ENCODE measurements at regions not wholly inside any gene's neighbourhood (a gene's known extent, or its start where the extent isn't known, plus 50 kb on each side); places are given as distances from the start of the nearest gene placed in this dataset.

DNA sequence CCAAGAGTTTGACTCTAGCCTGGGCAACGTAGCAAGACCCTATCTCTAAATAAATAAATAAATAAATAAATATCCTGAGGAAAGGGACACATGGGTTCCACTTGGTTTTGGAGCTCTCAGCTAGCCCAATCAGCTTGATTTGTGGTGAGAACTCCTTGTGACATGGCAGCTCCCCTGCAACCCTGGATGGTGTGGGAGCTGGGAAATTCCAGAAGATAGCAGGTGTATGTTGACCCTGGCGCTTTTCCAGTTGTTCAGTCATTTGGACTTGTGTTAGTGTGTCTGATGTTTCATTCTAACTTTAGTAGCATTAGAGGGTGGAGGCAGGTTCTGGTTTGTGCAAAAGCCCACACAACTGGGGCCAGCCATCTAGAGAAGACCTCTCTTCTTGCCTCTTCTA lies 148.5 kb upstream of the NCAM1 start:
- Histone ChIP-seq H3K79me2 (ENCODE audit: insufficient read depth, low read length) (no peaks in the 10 kb centered on the region), H2AFZ (ENCODE audit: low read depth, low read length, poor library complexity, severe bottlenecking) (no peak overlapping the region), H4K20me1 (ENCODE audit: insufficient read depth) (no peaks in the 10 kb centered on the region), H3K4me3 (replicated peaks in 1 of 2; ENCODE audit: low read depth in 1 of 2, low read length in 2 of 2) (no peak overlapping the region), H3K9me3 (ENCODE audit: control insufficient read depth in 1 of 2, insufficient read depth in 1 of 2, low read depth in 1 of 2, low read length in 2 of 2) (no peaks in the 10 kb centered on the region), H3K4me1 (ENCODE audit: control insufficient read depth in 1 of 2, insufficient read depth in 2 of 2, low read length in 2 of 2) (no peaks in the 10 kb centered on the region), H3K27me3 (ENCODE audit: insufficient read depth, low read length) (no peaks in the 10 kb centered on the region), H3K27ac (ENCODE audit: low read depth, low read length) (no peak overlapping the region), H3K9ac (ENCODE audit: low read length) (no peak overlapping the region), H3K36me3 (ENCODE audit: control insufficient read depth in 1 of 2, insufficient read depth in 2 of 2, low read length in 2 of 2) (no peaks in the 10 kb centered on the region), H3K4me2 (ENCODE audit: low read length) (no peak overlapping the region), H3K9me2 (ENCODE audit: insufficient read depth) (no peaks in the 10 kb centered on the region)
- no TSS peak for BruUV-seq (replicated peaks)
- TF ChIP-seq JUND (IDR thresholded peaks at IDR 0.05): no peak
- TF ChIP-seq EZH2phosphoT487 (IDR thresholded peaks at IDR 0.05; ENCODE audit: borderline replicate concordance): no peak
- TF ChIP-seq, protein P1, sequence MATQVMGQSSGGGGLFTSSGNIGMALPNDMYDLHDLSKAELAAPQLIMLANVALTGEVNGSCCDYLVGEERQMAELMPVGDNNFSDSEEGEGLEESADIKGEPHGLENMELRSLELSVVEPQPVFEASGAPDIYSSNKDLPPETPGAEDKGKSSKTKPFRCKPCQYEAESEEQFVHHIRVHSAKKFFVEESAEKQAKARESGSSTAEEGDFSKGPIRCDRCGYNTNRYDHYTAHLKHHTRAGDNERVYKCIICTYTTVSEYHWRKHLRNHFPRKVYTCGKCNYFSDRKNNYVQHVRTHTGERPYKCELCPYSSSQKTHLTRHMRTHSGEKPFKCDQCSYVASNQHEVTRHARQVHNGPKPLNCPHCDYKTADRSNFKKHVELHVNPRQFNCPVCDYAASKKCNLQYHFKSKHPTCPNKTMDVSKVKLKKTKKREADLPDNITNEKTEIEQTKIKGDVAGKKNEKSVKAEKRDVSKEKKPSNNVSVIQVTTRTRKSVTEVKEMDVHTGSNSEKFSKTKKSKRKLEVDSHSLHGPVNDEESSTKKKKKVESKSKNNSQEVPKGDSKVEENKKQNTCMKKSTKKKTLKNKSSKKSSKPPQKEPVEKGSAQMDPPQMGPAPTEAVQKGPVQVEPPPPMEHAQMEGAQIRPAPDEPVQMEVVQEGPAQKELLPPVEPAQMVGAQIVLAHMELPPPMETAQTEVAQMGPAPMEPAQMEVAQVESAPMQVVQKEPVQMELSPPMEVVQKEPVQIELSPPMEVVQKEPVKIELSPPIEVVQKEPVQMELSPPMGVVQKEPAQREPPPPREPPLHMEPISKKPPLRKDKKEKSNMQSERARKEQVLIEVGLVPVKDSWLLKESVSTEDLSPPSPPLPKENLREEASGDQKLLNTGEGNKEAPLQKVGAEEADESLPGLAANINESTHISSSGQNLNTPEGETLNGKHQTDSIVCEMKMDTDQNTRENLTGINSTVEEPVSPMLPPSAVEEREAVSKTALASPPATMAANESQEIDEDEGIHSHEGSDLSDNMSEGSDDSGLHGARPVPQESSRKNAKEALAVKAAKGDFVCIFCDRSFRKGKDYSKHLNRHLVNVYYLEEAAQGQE (IDR thresholded peaks at IDR 0.05; ENCODE audit: low read depth): no peak
- POLR2A ChIA-PET: no interaction called here
- ATAC-seq (no peak), DNase-seq (ENCODE audit: low read depth, low spot score) (no peak)
- intact Hi-C loops (cut with micrococcal nuclease): no loop called here
- CTCF ChIA-PET: no interaction called here
- RAD21 ChIA-PET (ENCODE audit: low non-redundant PET in 1 of 2, low total read pairs in 2 of 2, uncharacterized antibody in 2 of 2, unreplicated experiment in 2 of 2): no interaction called here

DNA sequence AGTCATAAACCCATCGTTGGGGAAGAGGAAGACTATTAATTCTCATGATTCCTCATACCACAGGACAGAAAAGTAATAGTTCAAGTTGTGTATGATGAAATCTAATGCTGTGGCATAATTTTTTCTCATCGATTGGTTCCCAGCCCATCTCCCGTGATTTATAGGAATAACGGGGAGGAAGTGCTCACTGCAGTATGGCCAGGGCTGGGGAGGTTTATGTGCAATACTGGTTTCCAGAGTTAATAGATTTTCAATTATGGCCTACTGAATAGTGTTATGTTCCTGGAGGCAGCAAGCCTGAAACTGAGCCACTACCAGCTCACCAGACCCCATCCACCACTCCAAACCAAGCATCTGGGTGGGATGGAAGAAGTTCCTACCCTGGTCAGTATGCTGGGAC lies 147.1 kb upstream of the NCAM1 start:
- Histone ChIP-seq H3K9me2 (ENCODE audit: insufficient read depth) (no peaks in the 10 kb centered on the region), H3K27me3 (ENCODE audit: insufficient read depth, low read length) (no peaks in the 10 kb centered on the region), H3K9me3 (ENCODE audit: control insufficient read depth in 1 of 2, insufficient read depth in 1 of 2, low read depth in 1 of 2, low read length in 2 of 2) (no peaks in the 10 kb centered on the region), H4K20me1 (ENCODE audit: insufficient read depth) (no peaks in the 10 kb centered on the region), H3K9ac (ENCODE audit: low read length) (no peak overlapping the region), H3K36me3 (ENCODE audit: control insufficient read depth in 1 of 2, insufficient read depth in 2 of 2, low read length in 2 of 2) (no peaks in the 10 kb centered on the region), H3K27ac (ENCODE audit: low read depth, low read length) (no peak overlapping the region), H3K4me3 (replicated peaks in 1 of 2; ENCODE audit: low read depth in 1 of 2, low read length in 2 of 2) (no peak overlapping the region), H2AFZ (ENCODE audit: low read depth, low read length, poor library complexity, severe bottlenecking) (no peak overlapping the region), H3K79me2 (ENCODE audit: insufficient read depth, low read length) (no peaks in the 10 kb centered on the region), H3K4me2 (ENCODE audit: low read length) (no peak overlapping the region), H3K4me1 (ENCODE audit: control insufficient read depth in 1 of 2, insufficient read depth in 2 of 2, low read length in 2 of 2) (no peaks in the 10 kb centered on the region)
- POLR2A ChIA-PET: no interaction called here
- DNase-seq (ENCODE audit: low read depth, low spot score) (no peak), ATAC-seq (no peak)
- intact Hi-C loops (cut with micrococcal nuclease): no loop called here
- CTCF ChIA-PET: no interaction called here
- RAD21 ChIA-PET (ENCODE audit: low non-redundant PET in 1 of 2, low total read pairs in 2 of 2, uncharacterized antibody in 2 of 2, unreplicated experiment in 2 of 2): no interaction called here
- TF ChIP-seq TCF7L2 (IDR thresholded peaks at IDR 0.05; ENCODE audit: borderline replicate concordance, extremely low read depth, insufficient read depth, insufficient read length) (no peak), SP1 (IDR thresholded peaks at IDR 0.05; ENCODE audit: low read depth) (no peak), POLR2AphosphoS5 (IDR thresholded peaks at IDR 0.05; ENCODE audit: low read depth, low read length) (no peak), EZH2phosphoT487 (IDR thresholded peaks at IDR 0.05; ENCODE audit: borderline replicate concordance) (no peak), ATF3 (IDR thresholded peaks at IDR 0.05) (no peak), EZH2 (IDR thresholded peaks at IDR 0.05) (no peak), EGR1 (IDR thresholded peaks at IDR 0.05; ENCODE audit: low read depth) (no peak), RAD21 (IDR thresholded peaks at IDR 0.05; ENCODE audit: low read depth) (no peak), ZNF274 (IDR thresholded peaks at IDR 0.05; ENCODE audit: low read depth, low read length) (no peak), CEBPB (IDR thresholded peaks at IDR 0.05; ENCODE audit: low read depth) (no peak)
- TF ChIP-seq, protein P2, sequence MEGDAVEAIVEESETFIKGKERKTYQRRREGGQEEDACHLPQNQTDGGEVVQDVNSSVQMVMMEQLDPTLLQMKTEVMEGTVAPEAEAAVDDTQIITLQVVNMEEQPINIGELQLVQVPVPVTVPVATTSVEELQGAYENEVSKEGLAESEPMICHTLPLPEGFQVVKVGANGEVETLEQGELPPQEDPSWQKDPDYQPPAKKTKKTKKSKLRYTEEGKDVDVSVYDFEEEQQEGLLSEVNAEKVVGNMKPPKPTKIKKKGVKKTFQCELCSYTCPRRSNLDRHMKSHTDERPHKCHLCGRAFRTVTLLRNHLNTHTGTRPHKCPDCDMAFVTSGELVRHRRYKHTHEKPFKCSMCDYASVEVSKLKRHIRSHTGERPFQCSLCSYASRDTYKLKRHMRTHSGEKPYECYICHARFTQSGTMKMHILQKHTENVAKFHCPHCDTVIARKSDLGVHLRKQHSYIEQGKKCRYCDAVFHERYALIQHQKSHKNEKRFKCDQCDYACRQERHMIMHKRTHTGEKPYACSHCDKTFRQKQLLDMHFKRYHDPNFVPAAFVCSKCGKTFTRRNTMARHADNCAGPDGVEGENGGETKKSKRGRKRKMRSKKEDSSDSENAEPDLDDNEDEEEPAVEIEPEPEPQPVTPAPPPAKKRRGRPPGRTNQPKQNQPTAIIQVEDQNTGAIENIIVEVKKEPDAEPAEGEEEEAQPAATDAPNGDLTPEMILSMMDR (IDR thresholded peaks at IDR 0.05 in 2 of 3, conservative IDR thresholded peaks at IDR 0.05 in 1 of 3; ENCODE audit: borderline replicate concordance in 1 of 3, insufficient read depth in 1 of 3, low read depth in 2 of 3, low read length in 2 of 3): no peak
- no TSS peak for BruUV-seq (replicated peaks)

Data from HCT116 (cell line).